Vagina (tissue), 2 donors: ENCODE measurements at regions not wholly inside any gene's neighbourhood (a gene's known extent, or its start where the extent isn't known, plus 50 kb on each side); places are given as distances from the start of the nearest gene placed in this dataset.

Experiments
- CTCF ChIP-seq, 3 experiments: fragments of 450-650 bp in 2 of 3; fragments of 200-600 bp in 1 of 3; sonication (generic) in 1 of 3; IDR thresholded peaks; one replicate each; pipeline ENCODE4 v1.5.1; 2017 to 2019; ENCODE audit warnings: antibody characterized with exemption in 3 of 3, mild to moderate bottlenecking in 2 of 3, moderate library complexity in 2 of 3
- POLR2AphosphoS5 ChIP-seq, 2 donors: sonication (generic); formaldehyde crosslinking; IDR thresholded peaks; one replicate each; pipeline ENCODE4 v1.9.0; 2017; ENCODE audit warnings: antibody characterized with exemption in 2 of 2, mild to moderate bottlenecking in 2 of 2, low read depth in 1 of 2; ENCODE audit not compliant: insufficient read depth in 1 of 2

- TF ChIP-seq CTCF (IDR thresholded peaks at IDR 0.05): no peak
- no peak for TF ChIP-seq POLR2AphosphoS5 (IDR thresholded peaks at IDR 0.05; ENCODE audit: insufficient read depth in 1 of 2, low read depth in 1 of 2)
These were observed 389.7 kb upstream of the PABPC4L start for GRCh38 chr4:134591326-134591725.
